GM21367 (cell line): ENCODE measurements at regions not wholly inside any gene's neighbourhood (a gene's known extent, or its start where the extent isn't known, plus 50 kb on each side); places are given as distances from the start of the nearest gene placed in this dataset.

Experiments used
- ATAC-seq: cut with Tn5 transposase; IDR thresholded peaks from one replicate; pipeline ENCODE4 v1.9.1; 2021; ENCODE audit not compliant: unreplicated experiment

GRCh38 chr6:7960848-7961247, 50.3 kb upstream of the TXNDC5 start:
- peak; percentile 29 for ATAC-seq
